HG02852 (cell line): ENCODE measurements at regions not wholly inside any gene's neighbourhood (a gene's known extent, or its start where the extent isn't known, plus 50 kb on each side); places are given as distances from the start of the nearest gene placed in this dataset.

ENCODE experiments used
- ATAC-seq: cut with Tn5 transposase; IDR thresholded peaks from one replicate; pipeline ENCODE4 v1.9.1; 2021; ENCODE audit warnings: mild to moderate bottlenecking, moderate library complexity; ENCODE audit not compliant: unreplicated experiment

DNA sequence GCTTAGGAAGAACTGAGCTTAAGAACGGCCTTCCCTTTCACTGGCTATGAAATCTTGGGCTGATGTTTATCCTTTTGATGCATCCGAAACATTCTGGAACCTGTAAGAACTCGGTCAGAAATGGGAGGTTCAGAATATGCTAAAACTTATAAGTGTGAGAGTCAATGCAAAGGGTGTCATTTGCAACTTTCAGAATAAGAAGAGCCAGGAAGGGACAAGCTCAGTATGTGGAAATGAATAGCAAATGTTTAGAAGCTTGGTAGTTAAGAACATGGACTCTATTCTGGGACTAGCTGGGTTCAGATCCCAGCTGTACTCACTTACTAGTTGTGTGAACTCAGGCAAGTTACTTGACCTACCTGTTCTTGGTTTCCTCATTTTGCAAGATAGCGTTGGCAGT, 234.1 kb downstream of the OMA1 start:
- no peak for ATAC-seq

DNA sequence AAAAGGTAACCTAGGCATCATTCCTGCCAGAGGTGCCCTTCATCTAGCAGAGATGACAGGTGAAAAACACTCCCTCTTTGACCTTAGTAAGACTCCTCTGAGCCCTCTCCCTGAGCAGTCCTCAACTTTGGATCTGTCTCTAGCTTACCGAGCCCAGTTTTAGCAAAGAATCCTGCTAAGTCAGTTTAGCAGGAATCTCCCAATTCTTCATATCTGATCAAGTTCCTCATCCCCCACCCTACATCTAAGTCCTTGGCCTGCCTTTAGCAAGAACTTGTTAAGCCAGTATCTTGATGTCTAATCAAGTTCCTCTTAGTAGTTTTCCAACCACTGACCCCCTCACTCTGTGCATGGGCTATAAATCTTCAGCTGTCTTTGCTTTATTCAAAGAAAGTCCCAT, 235.6 kb downstream of the OMA1 start:
- no peak for ATAC-seq

DNA sequence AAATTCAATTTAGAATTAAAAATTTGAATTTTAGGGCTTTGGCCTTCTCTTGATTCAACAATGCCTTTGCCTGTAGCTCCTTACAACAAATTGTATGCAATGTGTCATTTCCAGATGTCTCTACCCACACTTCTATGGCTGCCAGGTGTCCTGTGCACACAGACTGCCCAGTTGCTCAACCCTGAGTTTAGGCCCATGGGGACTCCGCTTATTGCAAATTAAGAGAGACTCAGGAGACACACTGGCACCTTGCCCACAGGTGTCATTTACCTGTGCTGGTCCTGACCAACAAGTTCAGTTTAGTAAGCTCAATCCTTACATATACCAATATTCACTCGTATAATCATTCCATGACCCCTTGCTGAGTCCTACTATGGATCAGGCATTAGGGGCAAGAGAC, 236.1 kb downstream of the OMA1 start:
- no peak for ATAC-seq

DNA sequence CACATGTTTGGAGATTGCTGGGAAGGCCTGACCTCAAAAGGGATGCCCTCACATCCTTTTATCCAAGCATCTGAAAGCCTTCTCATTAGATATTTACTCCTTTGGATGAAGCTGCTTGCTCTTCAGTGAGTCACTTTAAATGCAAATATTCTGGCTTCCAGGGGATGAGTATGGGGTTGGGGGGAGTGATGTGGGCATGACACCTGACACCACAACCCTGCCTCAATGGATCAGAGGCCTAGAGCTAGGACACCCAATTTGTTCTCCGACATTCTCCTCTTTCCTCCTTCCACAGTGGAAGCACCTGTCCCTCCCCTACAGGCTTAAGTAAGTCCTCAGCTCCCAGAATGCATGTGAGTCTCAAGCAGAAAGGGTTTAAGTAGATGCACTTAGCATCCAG, 238.3 kb downstream of the OMA1 start:
- no peak for ATAC-seq

DNA sequence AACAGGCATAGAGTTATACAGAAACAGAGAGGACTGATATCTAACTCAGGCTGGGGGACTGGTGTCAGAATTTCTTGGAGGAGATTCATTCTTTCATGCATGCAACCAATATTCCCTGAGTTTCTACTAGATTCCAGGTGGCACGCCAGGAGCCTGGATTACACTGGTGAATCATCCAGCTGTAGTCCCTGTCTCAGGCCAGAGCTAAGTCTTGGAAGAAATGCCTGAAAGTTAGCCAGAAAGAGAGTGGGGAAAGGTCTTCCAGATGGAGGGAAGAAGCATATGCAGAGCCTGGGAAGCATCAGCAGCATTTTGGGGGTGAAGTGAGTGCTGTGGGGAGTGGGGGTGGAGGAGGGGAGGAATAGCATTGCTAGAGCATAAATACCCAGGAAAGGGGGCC, 239.1 kb downstream of the OMA1 start:
- no peak for ATAC-seq

DNA sequence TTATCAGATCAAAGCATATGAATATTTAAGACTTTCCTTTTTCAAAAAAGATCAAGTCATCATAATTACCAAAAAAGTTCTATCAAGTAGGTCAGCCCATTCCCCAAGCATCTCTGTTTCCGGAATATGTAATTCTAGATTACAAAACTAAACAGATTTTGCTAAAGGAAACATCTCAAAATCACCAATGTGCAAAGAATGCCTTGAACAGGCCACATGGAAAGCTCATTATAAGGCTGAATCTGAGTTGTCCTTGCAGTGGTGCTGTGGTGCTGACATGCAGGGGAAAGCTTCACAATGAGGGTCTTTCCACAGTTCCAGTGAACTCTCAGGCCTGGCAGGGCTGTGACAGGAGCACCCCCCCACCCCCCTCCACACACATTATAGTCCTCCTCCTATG, 240.9 kb downstream of the OMA1 start:
- ATAC-seq: no peak

DNA sequence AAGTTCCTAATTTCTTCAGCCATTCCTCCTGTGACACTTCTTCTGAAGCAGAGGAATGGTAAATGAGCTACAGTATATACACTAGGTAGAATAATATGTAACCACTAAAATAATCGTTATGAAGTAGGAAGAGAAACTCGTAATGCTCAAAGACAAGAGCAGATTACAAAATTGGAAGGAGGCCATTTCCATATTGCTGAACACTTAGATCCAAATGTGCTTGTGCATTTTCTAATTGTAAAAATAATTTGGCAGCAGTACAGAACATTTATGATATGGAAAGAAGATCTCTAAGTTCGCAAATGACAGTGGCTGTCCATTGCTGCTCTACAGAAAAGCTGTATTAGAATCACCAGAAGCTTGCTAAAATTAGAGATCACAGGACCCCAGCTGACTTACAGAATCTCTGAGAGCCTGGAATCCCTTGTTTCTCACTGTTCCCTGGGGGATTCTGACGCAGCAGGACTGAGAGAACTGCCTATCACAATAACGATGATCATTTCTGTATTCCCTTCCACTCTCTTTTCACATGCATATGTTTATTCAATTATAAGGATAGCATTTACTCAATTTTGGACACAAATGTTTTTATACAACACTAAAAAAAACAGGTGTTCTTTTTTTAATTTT, 242.1 kb downstream of the OMA1 start:
- no peak for ATAC-seq

DNA sequence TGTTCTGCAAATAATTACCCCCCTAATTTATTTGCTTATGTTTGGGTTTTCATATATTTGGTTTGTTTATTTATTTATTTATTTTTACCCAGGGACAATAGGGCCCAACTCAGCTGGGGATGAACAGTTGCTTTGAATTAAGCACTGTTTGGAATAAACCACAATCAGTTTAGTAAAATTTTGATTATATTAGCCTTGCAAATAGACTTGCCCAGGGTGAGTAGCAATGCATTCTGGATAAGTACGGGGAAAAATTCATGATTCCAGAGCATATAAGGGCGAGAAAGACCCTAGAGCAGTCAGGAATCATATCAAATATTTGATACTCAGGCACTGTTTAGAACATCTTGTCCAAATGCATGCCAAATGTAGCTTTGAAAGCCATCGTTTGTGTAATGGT, 242.7 kb downstream of the OMA1 start:
- no peak for ATAC-seq

DNA sequence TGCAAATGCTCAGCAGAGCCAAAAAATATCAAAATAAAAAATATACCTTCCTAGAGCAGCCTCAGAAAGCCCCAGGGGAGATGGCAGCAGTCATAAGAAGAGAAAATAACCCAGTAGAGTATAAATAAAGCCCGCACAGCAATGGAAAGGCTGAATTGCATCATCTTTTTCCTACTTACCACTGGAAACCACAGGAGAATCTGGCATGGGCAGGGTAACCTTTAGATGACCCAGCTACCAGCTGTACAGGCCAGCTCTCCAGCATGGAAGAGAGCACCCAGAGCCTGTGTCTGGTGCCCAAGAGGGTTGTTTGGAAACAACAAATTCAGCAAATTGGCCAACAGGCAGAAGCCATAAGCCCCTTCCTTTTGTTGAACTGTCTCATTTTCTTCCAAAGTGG, 253.1 kb downstream of the OMA1 start:
- ATAC-seq: no peak

DNA sequence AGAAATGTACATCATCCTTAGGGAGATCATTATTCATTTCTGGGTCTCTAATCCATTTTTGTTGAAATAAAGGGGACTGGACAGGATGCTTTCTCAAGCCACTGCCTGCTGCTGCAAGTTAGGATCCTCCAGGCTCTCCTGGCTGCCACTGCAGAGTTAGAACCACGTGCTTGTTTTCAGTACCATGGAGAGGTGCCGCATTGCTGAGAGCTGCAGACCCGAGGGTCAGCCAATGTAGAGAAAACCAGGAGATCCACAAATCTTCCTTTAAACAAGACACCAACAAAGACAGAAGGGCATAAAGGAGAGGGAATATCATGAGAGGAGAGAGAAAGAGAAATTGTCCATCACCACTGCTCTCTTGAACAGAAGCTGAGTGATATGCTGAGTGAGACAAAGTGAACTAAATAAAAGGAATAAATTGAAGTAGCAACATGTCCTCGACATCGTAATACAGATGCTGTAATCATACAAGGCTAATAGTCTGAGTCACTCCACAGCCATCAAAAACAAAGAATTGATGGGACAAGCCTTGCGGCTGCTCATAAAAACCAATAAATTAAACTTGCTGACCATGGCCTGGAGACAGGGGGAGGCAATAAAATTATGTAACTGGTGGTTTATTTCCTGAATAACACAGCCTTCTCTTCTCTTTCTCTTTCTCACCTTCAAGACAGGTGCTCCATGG, 255.7 kb downstream of the OMA1 start:
- no peak for ATAC-seq

DNA sequence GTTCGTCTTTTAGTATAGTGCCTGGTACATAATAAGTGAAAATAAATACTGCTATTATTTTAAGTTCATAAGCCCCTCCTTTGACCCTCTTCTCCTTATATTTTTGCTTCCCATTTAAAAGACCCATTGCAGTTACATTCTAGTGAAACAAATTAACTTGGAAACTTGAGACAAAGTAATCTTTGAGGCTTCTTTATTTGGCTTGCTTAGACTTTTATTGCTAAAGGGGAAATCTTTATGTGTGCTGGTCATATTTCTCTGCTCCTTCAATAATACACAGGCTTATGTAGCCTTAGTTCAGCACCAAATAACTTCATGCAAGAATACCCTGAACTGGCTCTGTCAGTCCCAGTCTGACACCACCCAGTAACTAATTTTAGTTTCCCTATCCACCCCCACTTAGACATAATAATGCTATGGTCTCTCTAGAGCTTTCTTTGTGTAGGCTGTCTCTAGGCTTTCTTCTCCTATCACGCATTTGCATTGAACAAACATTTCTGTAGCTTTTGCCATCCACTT, 257.8 kb downstream of the OMA1 start:
- no peak for ATAC-seq

DNA sequence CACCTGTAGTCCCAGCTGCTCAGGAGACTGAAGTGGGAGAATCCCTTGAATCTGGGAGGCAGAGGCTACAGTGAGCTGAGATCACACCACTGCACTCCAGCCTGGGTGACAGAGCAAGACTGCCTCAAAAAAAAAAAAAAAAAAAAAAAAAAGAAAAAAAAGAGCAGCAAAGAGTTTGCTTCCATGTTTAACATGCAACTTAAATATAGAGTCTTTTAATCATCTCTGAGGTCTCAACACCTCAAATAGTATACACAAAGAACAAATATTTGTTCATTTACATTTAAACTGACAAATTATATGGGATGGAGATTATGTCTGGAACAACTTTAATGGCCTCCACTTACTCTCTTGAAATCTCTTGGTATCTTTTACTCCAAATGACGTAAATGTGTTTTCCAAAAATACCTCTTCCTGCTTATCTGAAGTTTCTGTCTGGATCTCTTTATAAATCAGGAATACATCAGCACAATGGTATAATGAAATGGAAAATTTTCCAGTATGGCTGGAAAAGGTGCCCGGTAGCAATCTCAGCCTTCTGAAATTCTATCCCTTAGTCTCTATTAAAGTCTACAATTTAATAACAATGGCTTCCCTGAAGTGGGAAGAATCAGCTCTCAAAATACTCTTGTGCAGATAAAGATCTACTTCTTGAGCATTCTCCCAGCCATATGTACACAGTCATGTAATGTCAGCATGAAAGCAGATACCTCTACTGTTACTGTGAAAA, 258.5 kb downstream of the OMA1 start:
- no peak for ATAC-seq

DNA sequence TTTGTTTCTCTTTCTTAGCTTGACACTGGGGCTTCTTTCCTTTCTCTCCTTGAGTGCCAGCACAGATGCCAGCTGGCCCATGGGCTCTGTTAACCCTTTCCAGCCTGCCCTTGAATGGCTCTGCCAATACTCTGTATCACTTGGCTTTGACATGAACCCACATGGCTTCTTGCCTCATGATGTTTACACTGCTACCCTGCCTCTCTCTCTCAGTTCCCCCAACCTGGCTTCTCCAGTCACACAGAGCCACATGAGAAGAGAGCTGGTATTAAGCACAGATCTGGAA, 262.4 kb downstream of the OMA1 start:
- ATAC-seq: no peak

DNA sequence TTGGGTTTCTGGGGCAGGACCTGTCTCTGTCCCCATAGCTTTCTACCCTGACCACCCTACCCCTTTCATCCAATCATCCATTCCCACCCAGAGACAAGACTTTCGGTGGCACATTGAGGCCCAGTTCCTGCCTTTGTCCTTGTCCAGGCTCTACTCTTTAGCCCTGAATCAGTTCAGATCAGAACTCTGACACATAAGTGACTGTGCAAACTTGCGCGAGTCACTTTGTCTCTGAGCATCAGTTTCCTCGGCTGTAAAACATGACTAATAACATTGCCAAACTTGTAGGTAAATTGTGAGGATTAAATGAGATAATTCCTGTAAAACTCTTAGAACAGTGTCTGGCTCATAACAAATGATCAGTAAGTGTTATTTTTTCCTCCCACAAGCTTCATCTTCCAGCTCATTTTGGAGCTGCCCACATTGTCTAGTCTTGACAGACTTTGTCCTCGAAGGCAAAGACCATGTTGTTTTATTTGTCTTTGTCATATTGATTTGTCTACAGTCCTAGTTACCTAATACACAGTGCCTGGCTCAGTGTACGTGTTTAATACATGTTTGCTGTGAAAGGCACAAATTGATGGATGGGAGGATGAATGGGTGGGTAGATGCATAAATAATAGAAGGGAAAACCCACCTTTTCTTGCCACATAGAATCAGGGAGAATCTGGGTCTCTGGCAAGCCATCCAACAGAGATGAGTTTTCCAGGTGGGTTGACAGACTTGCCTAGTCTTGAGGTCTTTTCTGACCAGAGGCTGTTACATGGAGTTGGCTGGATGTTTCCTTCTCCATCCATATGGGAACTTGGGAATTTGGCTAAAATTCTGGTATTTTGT, 262.9 kb downstream of the OMA1 start:
- no peak for ATAC-seq

DNA sequence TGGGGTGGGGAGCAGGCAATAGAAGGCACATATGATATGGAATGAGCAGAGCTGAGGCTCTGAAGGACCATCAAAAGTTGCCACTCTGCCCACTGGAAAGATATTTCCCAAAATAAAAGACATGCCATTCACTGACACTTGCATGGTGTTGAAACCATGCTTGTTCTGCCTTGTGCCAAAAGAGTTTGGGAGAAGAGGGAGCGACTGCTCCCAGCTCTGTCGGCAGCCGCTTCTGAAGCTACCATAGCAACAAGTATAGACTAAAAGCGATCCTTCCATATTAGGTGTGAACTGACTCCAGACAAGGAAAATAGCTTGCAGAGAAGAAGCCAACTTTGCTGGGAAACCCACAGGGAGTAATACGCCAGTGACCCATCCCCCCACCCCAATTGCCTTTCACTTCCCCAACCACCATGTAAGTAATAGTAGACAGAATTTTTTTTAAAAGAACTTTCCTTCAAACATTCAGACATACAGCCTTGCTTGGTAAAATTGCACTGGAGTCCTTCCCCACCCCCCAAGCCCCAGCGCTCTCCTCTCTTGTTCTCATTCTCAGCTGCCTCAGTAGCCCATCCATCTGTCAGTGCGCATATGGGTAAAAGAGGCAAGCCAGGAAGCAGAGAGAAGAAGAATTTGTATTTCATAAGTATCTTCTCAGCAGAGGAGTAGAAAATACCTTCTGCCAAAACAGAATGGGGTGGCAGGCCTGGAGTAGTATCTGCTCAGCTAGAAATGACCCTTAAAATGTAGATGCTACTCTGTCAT, 263.7 kb downstream of the OMA1 start:
- ATAC-seq: no peak

DNA sequence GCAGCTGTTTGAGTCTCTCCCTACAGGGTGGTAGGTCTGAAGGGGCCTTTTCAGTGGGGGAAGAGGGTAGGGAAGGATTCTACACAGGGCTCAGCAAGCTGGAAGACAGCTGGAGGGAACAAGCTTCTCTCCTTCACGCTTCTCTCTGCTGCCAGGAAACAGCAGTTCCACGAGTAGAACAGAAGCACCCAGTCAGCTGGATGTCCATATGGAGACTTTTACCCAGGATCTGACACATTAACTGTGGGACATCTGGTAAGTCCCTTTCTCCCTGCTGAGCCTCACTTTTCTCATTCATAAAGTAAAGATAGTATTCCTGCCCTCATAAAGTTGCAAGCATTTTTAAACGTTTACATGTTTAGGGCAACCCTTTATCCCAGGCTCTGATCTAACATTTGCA, 280.3 kb downstream of the OMA1 start:
- ATAC-seq: no peak

DNA sequence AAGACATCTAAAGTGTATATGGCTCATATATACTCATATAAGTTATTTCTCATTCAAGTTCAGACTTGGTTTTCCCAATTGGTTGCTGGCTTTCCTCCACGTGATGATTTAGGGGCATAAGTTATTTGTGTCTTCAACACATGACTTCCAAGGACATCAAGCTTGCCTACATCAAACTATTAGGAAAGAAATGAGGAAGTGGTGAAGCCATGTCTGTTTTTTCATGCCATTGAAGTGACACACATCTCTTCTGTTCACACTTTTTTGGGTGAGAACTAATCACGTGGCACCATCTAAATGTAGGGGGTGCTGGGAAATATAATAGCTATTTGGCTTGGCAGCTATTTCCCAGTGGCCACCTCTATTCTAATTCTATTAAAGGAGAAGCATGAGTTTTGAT, 282.1 kb downstream of the OMA1 start:
- ATAC-seq: no peak

DNA sequence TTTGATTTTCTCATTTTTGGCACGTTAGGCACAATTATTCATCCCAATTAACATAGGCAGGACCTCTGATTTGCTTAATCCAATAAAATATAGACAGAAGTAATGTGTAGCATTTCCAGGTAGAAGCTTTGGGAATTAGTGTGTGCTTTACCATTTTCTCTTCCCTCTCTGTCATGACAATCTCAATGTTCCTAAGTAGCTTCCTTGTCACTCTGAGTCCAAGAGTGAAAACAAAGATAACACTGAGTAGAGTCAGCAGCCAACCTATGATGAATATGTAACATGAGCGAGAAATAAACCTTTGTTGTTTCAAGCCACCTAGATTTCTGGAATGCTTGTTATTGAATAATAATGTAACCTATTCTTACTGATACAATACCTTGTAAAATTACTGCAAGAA, 283.8 kb downstream of the OMA1 start:
- ATAC-seq: no peak

DNA sequence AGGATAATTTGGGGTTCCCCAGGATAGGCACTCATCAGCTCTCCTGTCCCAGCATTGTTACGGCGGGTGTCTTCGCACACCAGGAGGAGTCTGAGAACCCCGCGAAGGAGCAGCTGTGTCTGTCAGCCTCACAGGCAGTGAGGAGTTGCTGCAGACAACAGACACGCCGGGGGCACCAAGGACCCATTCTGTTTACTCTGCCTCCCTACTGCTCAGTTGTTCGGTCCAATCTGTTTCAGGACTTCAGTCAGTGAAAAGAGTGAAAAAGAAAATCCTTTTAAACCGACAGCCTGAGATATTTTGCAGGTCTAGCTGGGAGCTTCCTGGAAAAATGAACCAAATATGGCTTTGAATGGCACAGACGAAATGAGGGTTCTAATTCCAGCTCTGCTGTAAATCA, 288.4 kb downstream of the OMA1 start:
- no peak for ATAC-seq

DNA sequence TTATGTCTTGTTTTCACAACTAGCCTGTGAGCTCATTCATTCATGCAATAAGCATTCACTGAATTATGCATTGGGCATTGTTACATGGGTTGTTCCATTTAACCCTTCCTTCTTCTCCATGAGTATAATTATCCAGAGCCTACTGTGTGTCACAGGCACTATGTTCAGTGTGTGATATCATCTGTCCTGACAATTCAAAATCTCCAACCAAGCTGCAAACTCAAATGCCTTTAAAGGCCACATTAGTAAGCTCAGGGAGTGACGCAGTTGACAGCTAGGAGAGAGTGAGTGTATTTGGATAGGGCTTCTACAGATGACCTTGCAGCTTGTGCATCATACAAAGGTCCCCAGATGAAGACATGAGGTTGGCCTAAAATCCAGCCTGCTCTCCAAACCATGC, 289.5 kb downstream of the OMA1 start:
- no peak for ATAC-seq

DNA sequence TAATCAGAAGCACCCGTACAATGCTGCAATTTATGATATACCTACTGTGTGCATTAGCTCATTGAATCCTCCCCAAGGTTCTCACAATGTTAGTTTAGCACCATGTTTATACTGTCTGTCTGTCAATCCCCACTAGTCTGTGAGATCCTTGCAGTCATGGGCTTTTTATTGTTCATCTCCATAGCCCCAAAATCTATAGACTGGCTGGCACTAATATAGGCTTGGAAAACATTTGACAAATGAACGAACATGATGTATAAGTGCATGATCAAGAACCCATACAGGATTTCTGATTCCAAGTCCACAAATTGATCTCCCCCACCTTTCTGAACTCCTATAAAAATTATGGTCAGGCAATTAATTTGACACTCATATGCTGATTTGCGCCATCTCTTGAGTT, 290.0 kb downstream of the OMA1 start:
- ATAC-seq: no peak
